Fibroblast of the aortic adventitia (primary cell): ENCODE measurements at regions not wholly inside any gene's neighbourhood (a gene's known extent, or its start where the extent isn't known, plus 50 kb on each side); places are given as distances from the start of the nearest gene placed in this dataset.

ENCODE experiments used
- DNase-seq: peaks from one replicate; pipeline ENCODE4 v3.0.0-alpha.2; 2010; ENCODE audit warnings: low read depth
- H3K4me3 ChIP-seq: 2 replicates; pipeline ENCODE4 v1.5.1; 2011; ENCODE audit warnings: low read depth, mild to moderate bottlenecking, control low read depth, low read length, moderate library complexity
- TF ChIP-seq, protein P1 (sequence below): IDR thresholded peaks from 2 replicates; pipeline ENCODE4 v1.5.1; 2011; ENCODE audit warnings: mild to moderate bottlenecking, low read length, control low read depth, inconsistent platforms; ENCODE audit not compliant: insufficient read depth

DNA sequence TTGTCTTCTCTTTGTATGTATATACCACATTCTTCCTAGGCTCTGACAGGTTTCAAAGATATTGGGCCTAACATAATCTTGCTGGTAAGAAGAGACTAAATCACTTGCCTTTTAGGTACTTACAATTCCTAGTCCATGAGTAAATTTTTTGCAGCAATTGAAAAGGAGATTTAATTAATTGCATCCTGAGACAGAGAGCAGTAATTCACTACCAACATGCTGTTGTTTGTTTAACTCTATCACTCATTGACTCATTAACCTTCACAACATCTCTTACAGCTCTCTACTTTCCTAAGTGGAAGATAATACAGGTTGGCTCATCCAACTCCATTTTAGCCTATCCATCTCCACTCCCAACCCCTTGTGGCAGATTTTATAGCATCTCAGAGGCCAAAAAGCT is 280.4 kb downstream of the ALDH8A1 start:
- no peak overlapping the region for H3K4me3 ChIP-seq
- no peak for DNase-seq
- TF ChIP-seq, protein P1, sequence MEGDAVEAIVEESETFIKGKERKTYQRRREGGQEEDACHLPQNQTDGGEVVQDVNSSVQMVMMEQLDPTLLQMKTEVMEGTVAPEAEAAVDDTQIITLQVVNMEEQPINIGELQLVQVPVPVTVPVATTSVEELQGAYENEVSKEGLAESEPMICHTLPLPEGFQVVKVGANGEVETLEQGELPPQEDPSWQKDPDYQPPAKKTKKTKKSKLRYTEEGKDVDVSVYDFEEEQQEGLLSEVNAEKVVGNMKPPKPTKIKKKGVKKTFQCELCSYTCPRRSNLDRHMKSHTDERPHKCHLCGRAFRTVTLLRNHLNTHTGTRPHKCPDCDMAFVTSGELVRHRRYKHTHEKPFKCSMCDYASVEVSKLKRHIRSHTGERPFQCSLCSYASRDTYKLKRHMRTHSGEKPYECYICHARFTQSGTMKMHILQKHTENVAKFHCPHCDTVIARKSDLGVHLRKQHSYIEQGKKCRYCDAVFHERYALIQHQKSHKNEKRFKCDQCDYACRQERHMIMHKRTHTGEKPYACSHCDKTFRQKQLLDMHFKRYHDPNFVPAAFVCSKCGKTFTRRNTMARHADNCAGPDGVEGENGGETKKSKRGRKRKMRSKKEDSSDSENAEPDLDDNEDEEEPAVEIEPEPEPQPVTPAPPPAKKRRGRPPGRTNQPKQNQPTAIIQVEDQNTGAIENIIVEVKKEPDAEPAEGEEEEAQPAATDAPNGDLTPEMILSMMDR = no peak

DNA sequence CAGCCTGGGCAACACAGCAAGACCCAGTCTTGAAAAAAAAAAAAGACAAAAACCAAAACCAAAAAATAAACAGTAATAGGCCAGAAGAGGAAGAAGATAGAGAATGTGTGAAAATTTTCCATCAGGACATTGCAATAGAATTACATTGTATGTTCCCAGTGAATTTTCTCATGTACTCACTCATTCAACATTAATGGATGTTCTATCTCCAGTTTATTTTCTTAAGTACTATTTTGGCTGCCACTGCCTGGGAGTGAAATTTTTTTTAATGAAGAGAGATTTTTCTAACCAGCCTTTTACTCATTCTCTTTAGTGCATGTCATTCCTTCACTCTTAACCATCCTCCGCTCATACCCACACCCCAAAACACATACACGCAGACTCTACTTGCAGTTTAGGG is 282.8 kb downstream of the ALDH8A1 start:
- no peak for DNase-seq
- H3K4me3 ChIP-seq = no peak overlapping the region
- TF ChIP-seq, protein P1 = no peak

DNA sequence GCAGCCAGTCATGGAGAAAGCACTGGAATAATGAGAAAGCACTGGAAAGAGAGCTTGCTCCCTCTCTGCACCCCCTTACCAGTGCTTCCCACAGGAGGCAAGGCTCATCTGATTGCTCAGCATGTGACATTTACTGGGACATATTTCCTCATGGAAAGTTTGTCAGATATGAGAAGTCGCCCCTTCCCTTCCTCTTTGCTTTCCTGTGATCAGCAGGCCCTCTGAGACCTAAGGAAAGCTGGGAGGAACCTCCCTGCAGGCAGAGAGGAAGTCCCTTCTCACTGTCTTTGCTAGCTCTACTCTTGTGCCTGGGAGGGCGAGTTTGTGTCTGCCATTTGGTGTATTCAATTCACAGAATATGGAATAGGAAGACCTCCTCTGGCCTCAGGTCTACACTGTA is 283.8 kb downstream of the ALDH8A1 start:
- DNase-seq = no peak
- no peak overlapping the region for H3K4me3 ChIP-seq
- TF ChIP-seq, protein P1 = no peak

DNA sequence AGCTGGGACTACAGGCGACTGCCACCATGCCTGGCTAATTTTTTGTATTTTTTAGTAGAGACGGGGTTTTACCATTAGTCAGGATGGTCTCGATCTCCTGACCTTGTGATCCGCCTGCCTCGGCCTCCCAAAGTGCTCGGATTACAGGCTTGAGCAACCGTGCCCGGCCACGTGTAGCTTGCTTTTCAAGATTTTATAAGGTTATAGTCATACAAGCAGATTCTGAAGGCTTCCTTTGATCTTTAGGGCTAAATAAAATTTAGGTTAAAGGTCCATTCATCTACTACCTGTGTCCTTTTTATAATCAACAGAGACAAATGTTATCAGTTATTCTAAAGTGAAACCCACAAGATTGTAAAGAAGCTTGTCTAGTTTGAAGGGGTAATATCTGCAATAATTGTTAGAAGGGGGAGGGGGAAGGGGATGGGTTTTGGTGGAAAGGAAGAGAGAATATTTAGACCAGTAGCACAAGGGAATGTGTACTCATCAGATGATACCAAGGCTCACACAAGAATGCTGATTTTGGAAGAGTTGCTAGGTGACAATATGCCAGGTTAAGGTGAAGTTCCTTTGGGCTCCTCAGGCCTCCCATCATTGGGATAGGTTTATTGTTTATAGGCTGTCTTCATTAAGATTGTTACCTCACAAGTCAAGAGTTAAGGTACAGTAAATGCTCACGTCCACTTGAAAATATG is 284.7 kb downstream of the ALDH8A1 start:
- no peak for DNase-seq
- no peak overlapping the region for H3K4me3 ChIP-seq
- TF ChIP-seq, protein P1 = no peak

DNA sequence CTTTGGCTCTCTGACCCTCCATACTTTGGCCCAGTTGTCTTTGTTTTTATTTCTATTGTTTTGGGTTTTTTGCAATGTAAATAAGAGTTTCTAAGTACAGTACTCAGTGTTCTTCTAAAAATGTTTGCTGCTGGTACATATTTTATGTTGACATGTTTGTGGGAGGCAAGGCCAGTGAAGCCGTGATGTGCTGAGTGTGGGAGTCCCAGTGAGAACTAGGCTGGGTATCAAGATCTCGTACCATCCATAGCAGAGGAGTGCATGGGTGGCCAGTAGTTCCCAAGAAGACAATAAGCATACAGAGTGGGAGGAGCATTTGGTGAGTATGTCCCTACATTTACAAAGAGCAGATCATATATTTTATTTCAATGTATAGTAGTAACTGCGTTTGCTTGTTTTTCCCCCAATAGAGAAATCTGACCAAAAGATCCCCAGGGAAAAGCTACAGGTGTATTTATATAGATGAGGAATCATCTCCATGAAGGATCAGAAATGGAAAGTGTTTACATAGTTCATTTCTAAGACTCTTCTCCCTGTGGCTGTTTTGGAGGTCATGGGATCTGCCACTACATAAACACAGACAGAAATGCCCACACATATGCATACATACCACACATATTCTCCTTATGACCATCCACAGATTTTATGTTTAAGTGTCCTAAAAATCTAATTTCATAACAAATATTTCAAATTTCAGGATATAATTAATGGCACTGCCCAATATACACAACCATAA is 285.9 kb downstream of the ALDH8A1 start:
- H3K4me3 ChIP-seq = no peak overlapping the region
- TF ChIP-seq, protein P1 = no peak
- DNase-seq = no peak

DNA sequence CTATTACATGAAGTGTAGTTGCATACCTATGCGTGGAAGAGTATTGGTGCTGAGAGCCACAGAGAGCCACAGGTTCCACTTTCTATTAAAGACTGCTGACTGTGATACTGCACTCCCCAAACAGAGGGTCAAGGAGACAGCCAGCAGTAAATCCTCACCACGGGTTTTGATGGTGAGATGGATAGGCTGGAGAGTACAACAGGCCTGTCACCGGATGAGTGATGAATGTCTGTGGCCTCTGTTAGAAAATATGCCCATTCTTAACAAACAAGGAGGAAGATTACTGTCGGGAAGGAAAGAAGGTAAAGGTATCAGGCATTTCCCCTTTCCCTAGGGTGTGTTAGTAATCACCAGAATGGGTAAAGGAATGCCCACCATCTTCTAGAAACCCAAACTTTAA is 286.5 kb downstream of the ALDH8A1 start:
- TF ChIP-seq, protein P1 = no peak
- no peak overlapping the region for H3K4me3 ChIP-seq
- no peak for DNase-seq
